PC-9 (cell line): ENCODE measurements at regions not wholly inside any gene's neighbourhood (a gene's known extent, or its start where the extent isn't known, plus 50 kb on each side); places are given as distances from the start of the nearest gene placed in this dataset.

Experiments
- EZH2 ChIP-seq: fragments of 200-600 bp; sonication (generic); IDR thresholded peaks from 2 replicates; pipeline ENCODE4 v1.8.0; 2017; ENCODE audit warnings: antibody characterized with exemption, low read depth
- TF ChIP-seq, protein P1 (sequence below): fragments of 200-600 bp; sonication (generic); conservative IDR thresholded peaks from 2 replicates; pipeline ENCODE4 v1.6.1; 2017; ENCODE audit warnings: mixed run types, antibody characterized with exemption, mild to moderate bottlenecking, moderate library complexity

DNA sequence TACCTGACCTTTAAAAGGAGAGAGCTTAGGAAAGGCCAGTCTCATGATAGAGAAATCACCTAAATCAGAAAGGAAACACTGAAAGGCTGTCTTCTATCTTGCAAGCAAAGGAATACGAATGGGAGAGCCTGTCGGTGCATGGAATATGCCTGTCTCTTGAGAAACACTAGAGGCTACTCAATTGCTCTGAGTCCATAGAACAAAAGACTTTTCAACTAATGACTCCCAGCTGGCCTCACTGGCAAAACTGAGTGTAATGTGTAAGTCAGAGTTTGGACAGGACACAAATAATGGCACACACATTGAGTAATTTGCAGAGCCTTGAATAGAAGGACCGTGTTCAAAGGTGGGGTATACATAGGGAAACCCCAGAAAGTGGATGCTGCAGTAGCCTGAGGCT, 171.0 kb upstream of the ARHGAP20 start:
- TF ChIP-seq, protein P1, sequence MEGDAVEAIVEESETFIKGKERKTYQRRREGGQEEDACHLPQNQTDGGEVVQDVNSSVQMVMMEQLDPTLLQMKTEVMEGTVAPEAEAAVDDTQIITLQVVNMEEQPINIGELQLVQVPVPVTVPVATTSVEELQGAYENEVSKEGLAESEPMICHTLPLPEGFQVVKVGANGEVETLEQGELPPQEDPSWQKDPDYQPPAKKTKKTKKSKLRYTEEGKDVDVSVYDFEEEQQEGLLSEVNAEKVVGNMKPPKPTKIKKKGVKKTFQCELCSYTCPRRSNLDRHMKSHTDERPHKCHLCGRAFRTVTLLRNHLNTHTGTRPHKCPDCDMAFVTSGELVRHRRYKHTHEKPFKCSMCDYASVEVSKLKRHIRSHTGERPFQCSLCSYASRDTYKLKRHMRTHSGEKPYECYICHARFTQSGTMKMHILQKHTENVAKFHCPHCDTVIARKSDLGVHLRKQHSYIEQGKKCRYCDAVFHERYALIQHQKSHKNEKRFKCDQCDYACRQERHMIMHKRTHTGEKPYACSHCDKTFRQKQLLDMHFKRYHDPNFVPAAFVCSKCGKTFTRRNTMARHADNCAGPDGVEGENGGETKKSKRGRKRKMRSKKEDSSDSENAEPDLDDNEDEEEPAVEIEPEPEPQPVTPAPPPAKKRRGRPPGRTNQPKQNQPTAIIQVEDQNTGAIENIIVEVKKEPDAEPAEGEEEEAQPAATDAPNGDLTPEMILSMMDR = no peak
- TF ChIP-seq EZH2 = no peak
